Body of pancreas (tissue), 4 donors: ENCODE measurements at regions not wholly inside any gene's neighbourhood (a gene's known extent, or its start where the extent isn't known, plus 50 kb on each side); places are given as distances from the start of the nearest gene placed in this dataset.

ENCODE experiments used
- POLR2A ChIP-seq, 3 donors: fragments of 450-650 bp; IDR thresholded peaks; one replicate each; pipeline ENCODE4 v1.6.1; 2016; ENCODE audit warnings: antibody characterized with exemption in 3 of 3, mild to moderate bottlenecking in 2 of 3
- TF ChIP-seq, protein P1 (sequence below), 7 experiments: fragments of 450-650 bp in 4 of 7; fragments of 200-600 bp in 3 of 7; sonication (generic) in 3 of 7; IDR thresholded peaks; one replicate each; pipeline ENCODE4 v1.5.1; 2016 to 2019; ENCODE audit warnings: antibody characterized with exemption in 7 of 7

DNA sequence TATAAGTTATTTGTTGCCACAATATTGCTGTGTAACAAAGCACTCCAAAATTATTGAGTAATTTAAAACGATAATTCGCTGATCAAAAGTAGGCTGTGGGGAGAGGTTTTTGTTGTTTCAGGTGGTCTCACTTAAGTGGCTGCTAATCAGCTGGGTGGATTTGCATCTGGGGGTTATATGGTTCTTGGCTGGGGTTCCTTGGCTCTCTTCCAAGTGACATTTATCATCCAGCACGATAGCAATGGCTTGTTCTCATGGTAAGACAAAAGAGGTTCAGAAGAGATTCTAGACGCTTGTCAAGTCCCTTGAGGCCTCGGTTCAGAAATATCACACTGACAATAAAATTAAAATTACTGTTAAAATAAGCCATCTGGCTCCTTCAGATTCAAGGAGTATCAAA, 1648.8 kb downstream of the GRIK2 start:
- TF ChIP-seq, protein P1, sequence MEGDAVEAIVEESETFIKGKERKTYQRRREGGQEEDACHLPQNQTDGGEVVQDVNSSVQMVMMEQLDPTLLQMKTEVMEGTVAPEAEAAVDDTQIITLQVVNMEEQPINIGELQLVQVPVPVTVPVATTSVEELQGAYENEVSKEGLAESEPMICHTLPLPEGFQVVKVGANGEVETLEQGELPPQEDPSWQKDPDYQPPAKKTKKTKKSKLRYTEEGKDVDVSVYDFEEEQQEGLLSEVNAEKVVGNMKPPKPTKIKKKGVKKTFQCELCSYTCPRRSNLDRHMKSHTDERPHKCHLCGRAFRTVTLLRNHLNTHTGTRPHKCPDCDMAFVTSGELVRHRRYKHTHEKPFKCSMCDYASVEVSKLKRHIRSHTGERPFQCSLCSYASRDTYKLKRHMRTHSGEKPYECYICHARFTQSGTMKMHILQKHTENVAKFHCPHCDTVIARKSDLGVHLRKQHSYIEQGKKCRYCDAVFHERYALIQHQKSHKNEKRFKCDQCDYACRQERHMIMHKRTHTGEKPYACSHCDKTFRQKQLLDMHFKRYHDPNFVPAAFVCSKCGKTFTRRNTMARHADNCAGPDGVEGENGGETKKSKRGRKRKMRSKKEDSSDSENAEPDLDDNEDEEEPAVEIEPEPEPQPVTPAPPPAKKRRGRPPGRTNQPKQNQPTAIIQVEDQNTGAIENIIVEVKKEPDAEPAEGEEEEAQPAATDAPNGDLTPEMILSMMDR (IDR thresholded peaks at IDR 0.05), result no peak
- no peak for TF ChIP-seq POLR2A (IDR thresholded peaks at IDR 0.05)
